ENCODE measurements at regions not wholly inside any gene's neighbourhood (a gene's known extent, or its start where the extent isn't known, plus 50 kb on each side); places are given as distances from the start of the nearest gene placed in this dataset.
"Not testable (repeated sequence)": the region's sequence is repeated elsewhere in the genome, so short reads cannot be mapped to it uniquely, and the experiment has no call there.

DNA sequence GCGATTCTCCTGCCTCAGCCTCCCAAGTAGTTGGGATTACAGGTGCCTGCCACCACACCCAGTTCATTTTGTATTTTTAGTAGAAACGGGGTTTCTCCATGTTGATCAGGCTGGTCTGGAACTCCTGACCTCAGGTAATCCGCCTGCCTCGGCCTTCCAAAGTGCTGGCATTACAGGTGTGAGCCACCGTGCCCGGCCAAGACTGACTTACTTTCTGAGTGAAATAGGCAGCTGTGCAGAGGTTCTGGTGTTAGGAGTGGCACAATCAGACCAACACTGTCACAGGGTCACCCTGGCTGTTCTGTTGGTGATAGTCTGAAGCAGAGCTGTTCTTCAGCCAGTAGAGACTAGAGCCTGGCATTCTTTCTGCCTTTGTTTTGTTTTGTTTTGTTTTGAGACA lies 77.4 kb upstream of the PARD3 start:
- not testable (repeated sequence) for TF ChIP-seq EZH2 (IDR thresholded peaks at IDR 0.05; ENCODE audit: borderline replicate concordance, low read depth, low read length, poor library complexity, severe bottlenecking)
- TF ChIP-seq, protein P1, sequence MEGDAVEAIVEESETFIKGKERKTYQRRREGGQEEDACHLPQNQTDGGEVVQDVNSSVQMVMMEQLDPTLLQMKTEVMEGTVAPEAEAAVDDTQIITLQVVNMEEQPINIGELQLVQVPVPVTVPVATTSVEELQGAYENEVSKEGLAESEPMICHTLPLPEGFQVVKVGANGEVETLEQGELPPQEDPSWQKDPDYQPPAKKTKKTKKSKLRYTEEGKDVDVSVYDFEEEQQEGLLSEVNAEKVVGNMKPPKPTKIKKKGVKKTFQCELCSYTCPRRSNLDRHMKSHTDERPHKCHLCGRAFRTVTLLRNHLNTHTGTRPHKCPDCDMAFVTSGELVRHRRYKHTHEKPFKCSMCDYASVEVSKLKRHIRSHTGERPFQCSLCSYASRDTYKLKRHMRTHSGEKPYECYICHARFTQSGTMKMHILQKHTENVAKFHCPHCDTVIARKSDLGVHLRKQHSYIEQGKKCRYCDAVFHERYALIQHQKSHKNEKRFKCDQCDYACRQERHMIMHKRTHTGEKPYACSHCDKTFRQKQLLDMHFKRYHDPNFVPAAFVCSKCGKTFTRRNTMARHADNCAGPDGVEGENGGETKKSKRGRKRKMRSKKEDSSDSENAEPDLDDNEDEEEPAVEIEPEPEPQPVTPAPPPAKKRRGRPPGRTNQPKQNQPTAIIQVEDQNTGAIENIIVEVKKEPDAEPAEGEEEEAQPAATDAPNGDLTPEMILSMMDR (conservative IDR thresholded peaks at IDR 0.05; ENCODE audit: low read depth, low read length), result not testable (repeated sequence)
